Trophoblast cell (in vitro differentiated cells and primary cell): ENCODE measurements at regions not wholly inside any gene's neighbourhood (a gene's known extent, or its start where the extent isn't known, plus 50 kb on each side); places are given as distances from the start of the nearest gene placed in this dataset.

Source experiments
- DNase-seq, 2 donors: peaks; one replicate each; pipeline ENCODE4 v3.0.0-alpha.2; 2016
- H2AFZ ChIP-seq: 2 replicates; pipeline ENCODE4 v1.6.1; 2013; ENCODE audit warnings: low read length, moderate library complexity, mild to moderate bottlenecking; ENCODE audit not compliant: insufficient read depth, poor library complexity
- H2AK5ac ChIP-seq: 2 replicates; pipeline ENCODE4 v1.6.1; 2013; ENCODE audit warnings: mild to moderate bottlenecking, low read length
- H2BK120ac ChIP-seq: 2 replicates; pipeline ENCODE4 v1.6.1; 2013; ENCODE audit warnings: low read length, mild to moderate bottlenecking, moderate library complexity; ENCODE audit not compliant: insufficient read depth, poor library complexity
- H2BK12ac ChIP-seq: 2 replicates; pipeline ENCODE4 v1.6.1; 2013; ENCODE audit warnings: mild to moderate bottlenecking, low read length, moderate library complexity
- H2BK5ac ChIP-seq: 2 replicates; pipeline ENCODE4 v1.6.1; 2013; ENCODE audit warnings: low read length, low read depth, moderate library complexity, mild to moderate bottlenecking; ENCODE audit not compliant: poor library complexity
- H3K14ac ChIP-seq: 2 replicates; pipeline ENCODE4 v1.6.1; 2013; ENCODE audit warnings: mild to moderate bottlenecking, low read length
- H3K18ac ChIP-seq: 2 replicates; pipeline ENCODE4 v1.6.1; 2013; ENCODE audit warnings: mild to moderate bottlenecking, low read length
- H3K23ac ChIP-seq: 2 replicates; pipeline ENCODE4 v1.6.1; 2013; ENCODE audit warnings: low read length
- H3K27ac ChIP-seq: 2 replicates; pipeline ENCODE4 v1.5.1; 2013; ENCODE audit warnings: low read depth, mild to moderate bottlenecking, inconsistent platforms, low read length, moderate library complexity
- H3K27me3 ChIP-seq: 2 replicates; pipeline ENCODE4 v1.6.1; 2013; ENCODE audit warnings: inconsistent platforms, mild to moderate bottlenecking, low read length, moderate library complexity; ENCODE audit not compliant: insufficient read depth
- H3K36me3 ChIP-seq, 2 experiments: 1 replicate in 1 of 2; 2 replicates in 1 of 2; pipeline ENCODE4 v1.6.1; 2013; ENCODE audit warnings: low read length in 2 of 2, mild to moderate bottlenecking in 2 of 2, moderate library complexity in 1 of 2; ENCODE audit not compliant: insufficient read depth in 2 of 2, control insufficient read depth in 1 of 2
- H3K4ac ChIP-seq: 2 replicates; pipeline ENCODE4 v1.6.1; 2013; ENCODE audit warnings: low read depth, mild to moderate bottlenecking, low read length, moderate library complexity
- H3K4me1 ChIP-seq, 2 experiments: 1 replicate in 1 of 2; 2 replicates in 1 of 2; pipeline ENCODE4 v1.6.1; 2013; ENCODE audit warnings: low read length in 2 of 2, mild to moderate bottlenecking in 2 of 2, moderate library complexity in 1 of 2; ENCODE audit not compliant: insufficient read depth in 2 of 2, control insufficient read depth in 1 of 2
- H3K4me2 ChIP-seq: 2 replicates; pipeline ENCODE4 v1.6.1; 2013; ENCODE audit warnings: inconsistent platforms, mild to moderate bottlenecking, low read length, moderate library complexity
- H3K4me3 ChIP-seq: 2 replicates; pipeline ENCODE4 v1.5.1; 2013; ENCODE audit warnings: mild to moderate bottlenecking, low read depth, low read length, inconsistent platforms
- H3K79me1 ChIP-seq: one replicate; pipeline ENCODE4 v1.6.1; 2013; ENCODE audit warnings: low read length
- H3K79me2 ChIP-seq: 2 replicates; pipeline ENCODE4 v1.6.1; 2013; ENCODE audit warnings: low read length, mild to moderate bottlenecking; ENCODE audit not compliant: control insufficient read depth, insufficient read depth, poor library complexity
- H3K9ac ChIP-seq: 2 replicates; pipeline ENCODE4 v1.6.1; 2013; ENCODE audit warnings: mild to moderate bottlenecking, low read length
- H3K9me3 ChIP-seq: 2 replicates; pipeline ENCODE4 v1.6.1; 2013; ENCODE audit warnings: low read depth, mild to moderate bottlenecking, control low read depth, inconsistent platforms, low read length; ENCODE audit not compliant: insufficient read depth
- H4K12ac ChIP-seq: 2 replicates; pipeline ENCODE4 v1.6.1; 2013; ENCODE audit warnings: low read depth, mild to moderate bottlenecking, low read length, moderate library complexity
- H4K8ac ChIP-seq: 2 replicates; pipeline ENCODE4 v1.6.1; 2013; ENCODE audit warnings: low read depth, mild to moderate bottlenecking, low read length, moderate library complexity
- H4K91ac ChIP-seq: one replicate; pipeline ENCODE4 v1.6.1; 2013; ENCODE audit warnings: low read depth, mild to moderate bottlenecking, low read length, moderate library complexity
- WGBS: extraction: QIAGEN DNeasy Blood & Tissue Kit; methylation state at CpG from one replicate; pipeline ENCODE4 v1.1.7; 2013; ENCODE audit warnings: missing lambda C conversion rate; ENCODE audit not compliant: insufficient read length, insufficient coverage; ENCODE audit errors: extremely low coverage; 5-methylcytosine and 5-hydroxymethylcytosine counted together

GRCh38 chrY:8051340-8051739 is 1139.8 kb upstream of the AMELY start:
- H3K27me3 ChIP-seq = no peaks in the 10 kb centered on the region
- H3K14ac ChIP-seq = no peak overlapping the region
- H4K8ac ChIP-seq = no peak overlapping the region
- no peak overlapping the region for H3K9ac ChIP-seq
- no peak overlapping the region for H3K23ac ChIP-seq
- H3K9me3 ChIP-seq = no peaks in the 10 kb centered on the region
- H3K36me3 ChIP-seq = no peaks in the 10 kb centered on the region
- H2AFZ ChIP-seq = no peak overlapping the region
- no peak overlapping the region for H2BK12ac ChIP-seq
- no peaks in the 10 kb centered on the region for H3K4me1 ChIP-seq
- H3K18ac ChIP-seq = no peak overlapping the region
- no peak overlapping the region for H3K4ac ChIP-seq
- H4K91ac ChIP-seq = no peak overlapping the region
- H3K4me3 ChIP-seq = no peak overlapping the region
- WGBS = no CpG with 5 or more reads among the region's 1 CpG
- DNase-seq = no peak
- H3K79me1 ChIP-seq = no peaks in the 10 kb centered on the region
- H3K4me2 ChIP-seq = no peak overlapping the region
- no peak overlapping the region for H3K27ac ChIP-seq
- H3K79me2 ChIP-seq = no peaks in the 10 kb centered on the region
- no peak overlapping the region for H2BK5ac ChIP-seq
- no peak overlapping the region for H2AK5ac ChIP-seq
- no peak overlapping the region for H4K12ac ChIP-seq
- H2BK120ac ChIP-seq = no peak overlapping the region

GRCh38 chrY:8041238-8041637 is 1129.7 kb upstream of the AMELY start:
- Histone ChIP-seq H3K4me2 (no peak overlapping the region), H4K8ac (no peak overlapping the region), H3K27ac (no peak overlapping the region), H4K91ac (no peak overlapping the region), H2AK5ac (no peak overlapping the region), H3K9ac (no peak overlapping the region), H3K79me2 (no peaks in the 10 kb centered on the region), H3K4me1 (no peaks in the 10 kb centered on the region), H2BK12ac (no peak overlapping the region), H3K36me3 (no peaks in the 10 kb centered on the region), H2BK5ac (no peak overlapping the region), H2BK120ac (no peak overlapping the region), H2AFZ (no peak overlapping the region), H3K79me1 (no peaks in the 10 kb centered on the region), H3K4ac (no peak overlapping the region), H3K27me3 (no peaks in the 10 kb centered on the region), H3K14ac (no peak overlapping the region), H3K23ac (no peak overlapping the region), H3K9me3 (peaks cover 2% of the 10 kb centered on the region), H3K4me3 (no peak overlapping the region), H3K18ac (no peak overlapping the region), H4K12ac (no peak overlapping the region)
- DNase-seq = no peak
- no CpG with 5 or more reads among the region's 1 CpG for WGBS

DNA sequence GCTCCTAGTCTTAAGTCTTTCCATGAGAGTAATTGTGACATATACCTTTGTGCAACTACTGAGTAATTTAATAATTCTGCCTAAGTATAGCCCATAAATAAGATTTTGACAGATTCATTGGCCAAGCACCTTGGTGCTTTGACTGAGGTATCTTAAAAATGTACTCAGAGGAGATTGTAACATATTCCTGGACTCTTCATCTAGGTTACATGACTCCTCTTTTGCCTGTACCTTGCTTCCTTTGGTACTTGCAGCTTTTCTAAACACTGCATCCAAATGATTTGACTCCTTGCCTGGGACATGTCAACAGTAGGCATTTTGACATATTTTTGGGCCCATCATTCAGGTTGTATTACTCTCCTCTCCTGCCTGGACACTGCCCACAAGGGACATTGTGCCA is 1125.0 kb upstream of the AMELY start:
- Histone ChIP-seq H3K4me1 (no peaks in the 10 kb centered on the region), H2BK12ac (no peak overlapping the region), H3K14ac (no peak overlapping the region), H3K23ac (no peak overlapping the region), H3K79me2 (no peaks in the 10 kb centered on the region), H4K12ac (no peak overlapping the region), H3K18ac (no peak overlapping the region), H2AK5ac (no peak overlapping the region), H3K27ac (no peak overlapping the region), H3K36me3 (no peaks in the 10 kb centered on the region), H3K9me3 (no peaks in the 10 kb centered on the region), H4K8ac (no peak overlapping the region), H4K91ac (no peak overlapping the region), H3K4me3 (no peak overlapping the region), H2BK120ac (no peak overlapping the region), H3K27me3 (no peaks in the 10 kb centered on the region), H3K79me1 (no peaks in the 10 kb centered on the region), H2BK5ac (no peak overlapping the region), H3K4me2 (no peak overlapping the region), H3K4ac (no peak overlapping the region), H3K9ac (no peak overlapping the region), H2AFZ (no peak overlapping the region)
- no peak for DNase-seq

- H3K79me1 ChIP-seq = no peaks in the 10 kb centered on the region
- no peak for DNase-seq
- H4K12ac ChIP-seq = no peak overlapping the region
- no peak overlapping the region for H3K4me2 ChIP-seq
- H3K9me3 ChIP-seq = no peaks in the 10 kb centered on the region
- H3K23ac ChIP-seq = no peak overlapping the region
- H4K8ac ChIP-seq = no peak overlapping the region
- no peaks in the 10 kb centered on the region for H3K79me2 ChIP-seq
- no peak overlapping the region for H3K18ac ChIP-seq
- H3K4me3 ChIP-seq = no peak overlapping the region
- no peak overlapping the region for H2AFZ ChIP-seq
- H3K27ac ChIP-seq = no peak overlapping the region
- H3K4ac ChIP-seq = no peak overlapping the region
- no peak overlapping the region for H2AK5ac ChIP-seq
- no peak overlapping the region for H2BK12ac ChIP-seq
- H2BK5ac ChIP-seq = no peak overlapping the region
- no peak overlapping the region for H3K9ac ChIP-seq
- no peak overlapping the region for H2BK120ac ChIP-seq
- no peaks in the 10 kb centered on the region for H3K27me3 ChIP-seq
- H4K91ac ChIP-seq = no peak overlapping the region
- H3K4me1 ChIP-seq = no peaks in the 10 kb centered on the region
- no peak overlapping the region for H3K14ac ChIP-seq
- WGBS = no CpG with 5 or more reads among the region's 2 CpGs
- H3K36me3 ChIP-seq = no peaks in the 10 kb centered on the region
Observed at GRCh38 chrY:8035653-8036052, 1124.1 kb upstream of the AMELY start.

- Histone ChIP-seq H3K4ac (no peak overlapping the region), H3K9ac (no peak overlapping the region), H3K14ac (no peak overlapping the region), H3K79me2 (no peaks in the 10 kb centered on the region), H3K36me3 (no peaks in the 10 kb centered on the region), H2AFZ (no peak overlapping the region), H2BK120ac (no peak overlapping the region), H3K4me2 (no peak overlapping the region), H4K8ac (no peak overlapping the region), H2BK5ac (no peak overlapping the region), H3K4me3 (no peak overlapping the region), H3K27ac (no peak overlapping the region), H3K27me3 (no peaks in the 10 kb centered on the region), H2AK5ac (no peak overlapping the region), H4K91ac (no peak overlapping the region), H3K4me1 (no peaks in the 10 kb centered on the region), H3K18ac (no peak overlapping the region), H3K9me3 (no peaks in the 10 kb centered on the region), H3K79me1 (no peaks in the 10 kb centered on the region), H4K12ac (no peak overlapping the region), H2BK12ac (no peak overlapping the region), H3K23ac (no peak overlapping the region)
- no peak for DNase-seq
- WGBS = no CpG with 5 or more reads among the region's 2 CpGs
Observed at GRCh38 chrY:8034673-8035072, 1123.1 kb upstream of the AMELY start.
